Calu3 (cell line): ENCODE measurements at regions not wholly inside any gene's neighbourhood (a gene's known extent, or its start where the extent isn't known, plus 50 kb on each side); places are given as distances from the start of the nearest gene placed in this dataset.

Experiments
- BruUV-seq: library from RNA; stranded (reverse); fragments of 400-500 nt; replicated peaks from 2 replicates; lab custom pipeline; 2021; lab: Mats Ljungman, UMichigan
- CTCF ChIA-PET: fragments of 300-600 bp; sonication (Branson Sonifier 250); formaldehyde crosslinking; loops from one replicate; lab custom pipeline; 2022; ENCODE audit warnings: antibody characterized with exemption; lab: Charles Lee
- DNase-seq: peaks from one replicate; pipeline ENCODE4 v3.0.0; 2022
- H3K27ac Mint-ChIP-seq: one replicate; pipeline ENCODE4 v1.8.0; 2022; ENCODE audit warnings: mixed read lengths; ENCODE audit not compliant: unreplicated experiment
- H3K27me3 Mint-ChIP-seq: one replicate; pipeline ENCODE4 v1.8.0; 2022; ENCODE audit warnings: mixed read lengths; ENCODE audit not compliant: unreplicated experiment
- H3K36me3 Mint-ChIP-seq: one replicate; pipeline ENCODE4 v1.8.0; 2022; ENCODE audit warnings: mild to moderate bottlenecking, moderate library complexity, mixed read lengths; ENCODE audit not compliant: insufficient read depth, unreplicated experiment
- H3K4me1 Mint-ChIP-seq: one replicate; pipeline ENCODE4 v1.8.0; 2022; ENCODE audit warnings: mild to moderate bottlenecking, low read depth, mixed read lengths; ENCODE audit not compliant: unreplicated experiment
- H3K4me3 Mint-ChIP-seq: one replicate; pipeline ENCODE4 v1.8.0; 2022; ENCODE audit warnings: mild to moderate bottlenecking, low read depth, moderate library complexity, mixed read lengths; ENCODE audit not compliant: unreplicated experiment
- H3K9me3 Mint-ChIP-seq: one replicate; pipeline ENCODE4 v1.8.0; 2022; ENCODE audit warnings: low read depth, mixed read lengths; ENCODE audit not compliant: unreplicated experiment
- CTCF ChIP-seq: fragments of 200-600 bp; IDR thresholded peaks from one replicate; pipeline ENCODE4 v1.8.0; 2022; ENCODE audit warnings: antibody characterized with exemption; ENCODE audit not compliant: unreplicated experiment
- intact Hi-C: fragments of 100-400 bp; cut with micrococcal nuclease; formaldehyde crosslinking; loops from one replicate; pipeline ENCODE4 v1.10.0; 2022; ENCODE audit not compliant: unreplicated experiment

GRCh38 chr5:86858442-86858841, 240.7 kb downstream of the COX7C start:
- no TSS peak for BruUV-seq
- TF ChIP-seq CTCF: no peak
- no peak overlapping the region for H3K4me3 Mint-ChIP-seq
- no peaks in the 10 kb centered on the region for H3K36me3 Mint-ChIP-seq
- no peak for DNase-seq
- intact Hi-C loops: no loop called here
- CTCF ChIA-PET: no interaction called here
- peaks cover 13% of the 10 kb centered on the region for H3K27me3 Mint-ChIP-seq
- no peak overlapping the region for H3K27ac Mint-ChIP-seq
- H3K4me1 Mint-ChIP-seq: no peaks in the 10 kb centered on the region
- H3K9me3 Mint-ChIP-seq: no peaks in the 10 kb centered on the region

- no peak overlapping the region for H3K27ac Mint-ChIP-seq
- no TSS peak for BruUV-seq
- no peak for TF ChIP-seq CTCF
- no peak for DNase-seq
- intact Hi-C loops: no loop called here
- CTCF ChIA-PET: no interaction called here
- H3K27me3 Mint-ChIP-seq: no peaks in the 10 kb centered on the region
- H3K4me3 Mint-ChIP-seq: no peak overlapping the region
- H3K4me1 Mint-ChIP-seq: no peaks in the 10 kb centered on the region
- H3K36me3 Mint-ChIP-seq: no peaks in the 10 kb centered on the region
- no peaks in the 10 kb centered on the region for H3K9me3 Mint-ChIP-seq
These were observed 243.8 kb downstream of the COX7C start for GRCh38 chr5:86861512-86861911.

- TF ChIP-seq CTCF: no peak
- Mint-ChIP-seq H3K27ac (no peak overlapping the region), H3K4me1 (no peaks in the 10 kb centered on the region), H3K36me3 (no peaks in the 10 kb centered on the region), H3K4me3 (no peak overlapping the region), H3K27me3 (no peaks in the 10 kb centered on the region), H3K9me3 (no peaks in the 10 kb centered on the region)
- CTCF ChIA-PET: no interaction called here
- intact Hi-C loops: no loop called here
- no peak for DNase-seq
- no TSS peak for BruUV-seq
These were observed 244.4 kb downstream of the COX7C start for GRCh38 chr5:86862093-86862492.

GRCh38 chr5:86864051-86864450, 246.3 kb downstream of the COX7C start:
- no peak for TF ChIP-seq CTCF
- DNase-seq: no peak
- Mint-ChIP-seq H3K27me3 (no peaks in the 10 kb centered on the region), H3K9me3 (no peaks in the 10 kb centered on the region), H3K4me1 (no peaks in the 10 kb centered on the region), H3K36me3 (no peaks in the 10 kb centered on the region), H3K4me3 (no peak overlapping the region), H3K27ac (no peak overlapping the region)
- intact Hi-C loops: no loop called here
- CTCF ChIA-PET: interaction anchor here (1.6 kb wide), 1 partner anchor 8 kb away, joined by 4 read pairs; no protein-coding TSS in a partner anchor
- no TSS peak for BruUV-seq
